SK-N-SH (cell line): ENCODE measurements at regions not wholly inside any gene's neighbourhood (a gene's known extent, or its start where the extent isn't known, plus 50 kb on each side); places are given as distances from the start of the nearest gene placed in this dataset.

Experiments used
- EP300 ChIP-seq, 2 experiments: IDR thresholded peaks; 2 replicates each; pipeline versions ENCODE4 v1.4.0 to v1.6.1; 2012; ENCODE audit warnings: borderline replicate concordance in 1 of 2, low read depth in 1 of 2, low read length in 1 of 2
- EZH2phosphoT487 ChIP-seq: fragments of 200-600 bp; sonication (generic); IDR thresholded peaks from 2 replicates; pipeline ENCODE4 v1.6.1; 2017; ENCODE audit warnings: low read depth, mixed run types, mild to moderate bottlenecking, antibody characterized with exemption, moderate library complexity, borderline replicate concordance
- FOXM1 ChIP-seq: IDR thresholded peaks from 2 replicates; pipeline ENCODE4 v1.4.0; 2012; ENCODE audit warnings: low read depth, mild to moderate bottlenecking
- POLR2AphosphoS5 ChIP-seq: IDR thresholded peaks from 2 replicates; pipeline ENCODE4 v1.6.1; 2012; ENCODE audit warnings: low read depth, low read length
- RAD21 ChIP-seq: IDR thresholded peaks from 2 replicates; pipeline ENCODE4 v1.6.1; 2012; ENCODE audit warnings: mild to moderate bottlenecking, low read length
- RFX5 ChIP-seq: IDR thresholded peaks from 2 replicates; pipeline ENCODE4 v1.6.1; 2012; ENCODE audit warnings: mild to moderate bottlenecking, improper control_type of control experiment, low read length
- SMC3 ChIP-seq: IDR thresholded peaks from 2 replicates; pipeline ENCODE4 v1.6.1; 2012; ENCODE audit warnings: low read depth, low read length, improper control_type of control experiment
- TAF1 ChIP-seq: IDR thresholded peaks from 2 replicates; pipeline ENCODE4 v1.6.1; 2012; ENCODE audit warnings: low read depth, mild to moderate bottlenecking, low read length, moderate library complexity, borderline replicate concordance
- TEAD4 ChIP-seq: IDR thresholded peaks from 2 replicates; pipeline ENCODE4 v1.4.0; 2012; ENCODE audit warnings: mild to moderate bottlenecking, borderline replicate concordance; ENCODE audit not compliant: insufficient read depth
- TF ChIP-seq, protein P1 (sequence below): fragments of 200-600 bp; sonication (generic); IDR thresholded peaks from 2 replicates; pipeline ENCODE4 v1.6.1; 2017; ENCODE audit warnings: antibody characterized with exemption, mild to moderate bottlenecking, moderate library complexity
- TF ChIP-seq, protein P2 (sequence below): IDR thresholded peaks from 2 replicates; pipeline ENCODE4 v1.4.0; 2012; ENCODE audit warnings: low read depth
- TF ChIP-seq, protein P3 (sequence below): fragments of 150-350 bp; IDR thresholded peaks from 2 replicates; pipeline ENCODE4 v1.6.1; 2016; ENCODE audit warnings: mild to moderate bottlenecking, low read depth, low read length
- TF ChIP-seq, protein P4 (sequence below): IDR thresholded peaks from 2 replicates; pipeline ENCODE4 v1.6.1; 2012; ENCODE audit warnings: mild to moderate bottlenecking, low read depth, low read length, moderate library complexity

DNA sequence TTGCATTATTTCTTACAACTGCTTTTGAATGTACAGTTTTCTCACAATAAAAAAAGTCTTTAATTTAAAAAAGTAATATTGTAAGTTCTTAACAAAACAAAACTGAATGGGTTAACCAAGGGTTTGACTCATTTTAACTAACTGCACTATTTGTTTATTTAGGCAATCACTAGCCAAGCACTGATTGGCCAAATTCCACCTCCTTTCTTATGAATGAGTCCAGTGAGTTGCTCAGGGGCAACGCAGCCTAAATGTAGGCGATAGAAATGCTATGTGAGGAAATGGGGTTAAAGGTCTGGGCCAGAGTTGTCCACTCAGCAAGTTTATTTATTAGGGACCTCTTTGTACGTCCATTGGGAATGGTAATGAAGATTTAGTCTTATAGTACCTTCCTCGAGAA, 89.6 kb upstream of the MAF start:
- TF ChIP-seq EZH2phosphoT487 (no peak), POLR2AphosphoS5 (no peak), SMC3 (no peak), RFX5 (no peak), RAD21 (no peak), TEAD4 (no peak), EP300 (IDR thresholded peaks at IDR 0.05; ENCODE audit: borderline replicate concordance in 1 of 2, low read depth in 1 of 2, low read length in 1 of 2) (no peak), FOXM1 (no peak), TAF1 (no peak)
- TF ChIP-seq, protein P1, sequence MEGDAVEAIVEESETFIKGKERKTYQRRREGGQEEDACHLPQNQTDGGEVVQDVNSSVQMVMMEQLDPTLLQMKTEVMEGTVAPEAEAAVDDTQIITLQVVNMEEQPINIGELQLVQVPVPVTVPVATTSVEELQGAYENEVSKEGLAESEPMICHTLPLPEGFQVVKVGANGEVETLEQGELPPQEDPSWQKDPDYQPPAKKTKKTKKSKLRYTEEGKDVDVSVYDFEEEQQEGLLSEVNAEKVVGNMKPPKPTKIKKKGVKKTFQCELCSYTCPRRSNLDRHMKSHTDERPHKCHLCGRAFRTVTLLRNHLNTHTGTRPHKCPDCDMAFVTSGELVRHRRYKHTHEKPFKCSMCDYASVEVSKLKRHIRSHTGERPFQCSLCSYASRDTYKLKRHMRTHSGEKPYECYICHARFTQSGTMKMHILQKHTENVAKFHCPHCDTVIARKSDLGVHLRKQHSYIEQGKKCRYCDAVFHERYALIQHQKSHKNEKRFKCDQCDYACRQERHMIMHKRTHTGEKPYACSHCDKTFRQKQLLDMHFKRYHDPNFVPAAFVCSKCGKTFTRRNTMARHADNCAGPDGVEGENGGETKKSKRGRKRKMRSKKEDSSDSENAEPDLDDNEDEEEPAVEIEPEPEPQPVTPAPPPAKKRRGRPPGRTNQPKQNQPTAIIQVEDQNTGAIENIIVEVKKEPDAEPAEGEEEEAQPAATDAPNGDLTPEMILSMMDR, result no peak
- TF ChIP-seq, protein P2, sequence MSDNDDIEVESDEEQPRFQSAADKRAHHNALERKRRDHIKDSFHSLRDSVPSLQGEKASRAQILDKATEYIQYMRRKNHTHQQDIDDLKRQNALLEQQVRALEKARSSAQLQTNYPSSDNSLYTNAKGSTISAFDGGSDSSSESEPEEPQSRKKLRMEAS, result no peak
- TF ChIP-seq, protein P3, sequence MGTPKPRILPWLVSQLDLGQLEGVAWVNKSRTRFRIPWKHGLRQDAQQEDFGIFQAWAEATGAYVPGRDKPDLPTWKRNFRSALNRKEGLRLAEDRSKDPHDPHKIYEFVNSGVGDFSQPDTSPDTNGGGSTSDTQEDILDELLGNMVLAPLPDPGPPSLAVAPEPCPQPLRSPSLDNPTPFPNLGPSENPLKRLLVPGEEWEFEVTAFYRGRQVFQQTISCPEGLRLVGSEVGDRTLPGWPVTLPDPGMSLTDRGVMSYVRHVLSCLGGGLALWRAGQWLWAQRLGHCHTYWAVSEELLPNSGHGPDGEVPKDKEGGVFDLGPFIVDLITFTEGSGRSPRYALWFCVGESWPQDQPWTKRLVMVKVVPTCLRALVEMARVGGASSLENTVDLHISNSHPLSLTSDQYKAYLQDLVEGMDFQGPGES, result no peak
- TF ChIP-seq, protein P4, sequence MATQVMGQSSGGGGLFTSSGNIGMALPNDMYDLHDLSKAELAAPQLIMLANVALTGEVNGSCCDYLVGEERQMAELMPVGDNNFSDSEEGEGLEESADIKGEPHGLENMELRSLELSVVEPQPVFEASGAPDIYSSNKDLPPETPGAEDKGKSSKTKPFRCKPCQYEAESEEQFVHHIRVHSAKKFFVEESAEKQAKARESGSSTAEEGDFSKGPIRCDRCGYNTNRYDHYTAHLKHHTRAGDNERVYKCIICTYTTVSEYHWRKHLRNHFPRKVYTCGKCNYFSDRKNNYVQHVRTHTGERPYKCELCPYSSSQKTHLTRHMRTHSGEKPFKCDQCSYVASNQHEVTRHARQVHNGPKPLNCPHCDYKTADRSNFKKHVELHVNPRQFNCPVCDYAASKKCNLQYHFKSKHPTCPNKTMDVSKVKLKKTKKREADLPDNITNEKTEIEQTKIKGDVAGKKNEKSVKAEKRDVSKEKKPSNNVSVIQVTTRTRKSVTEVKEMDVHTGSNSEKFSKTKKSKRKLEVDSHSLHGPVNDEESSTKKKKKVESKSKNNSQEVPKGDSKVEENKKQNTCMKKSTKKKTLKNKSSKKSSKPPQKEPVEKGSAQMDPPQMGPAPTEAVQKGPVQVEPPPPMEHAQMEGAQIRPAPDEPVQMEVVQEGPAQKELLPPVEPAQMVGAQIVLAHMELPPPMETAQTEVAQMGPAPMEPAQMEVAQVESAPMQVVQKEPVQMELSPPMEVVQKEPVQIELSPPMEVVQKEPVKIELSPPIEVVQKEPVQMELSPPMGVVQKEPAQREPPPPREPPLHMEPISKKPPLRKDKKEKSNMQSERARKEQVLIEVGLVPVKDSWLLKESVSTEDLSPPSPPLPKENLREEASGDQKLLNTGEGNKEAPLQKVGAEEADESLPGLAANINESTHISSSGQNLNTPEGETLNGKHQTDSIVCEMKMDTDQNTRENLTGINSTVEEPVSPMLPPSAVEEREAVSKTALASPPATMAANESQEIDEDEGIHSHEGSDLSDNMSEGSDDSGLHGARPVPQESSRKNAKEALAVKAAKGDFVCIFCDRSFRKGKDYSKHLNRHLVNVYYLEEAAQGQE, result no peak
